Bone marrow (tissue), 2 donors: ENCODE measurements at regions not wholly inside any gene's neighbourhood (a gene's known extent, or its start where the extent isn't known, plus 50 kb on each side); places are given as distances from the start of the nearest gene placed in this dataset.
"Not testable (repeated sequence)": the region's sequence is repeated elsewhere in the genome, so short reads cannot be mapped to it uniquely, and the experiment has no call there.

Source experiments
- DNase-seq, 2 donors: peaks; one replicate each; lab custom pipeline; 2025; lab: John Stamatoyannopoulos, UW

DNA sequence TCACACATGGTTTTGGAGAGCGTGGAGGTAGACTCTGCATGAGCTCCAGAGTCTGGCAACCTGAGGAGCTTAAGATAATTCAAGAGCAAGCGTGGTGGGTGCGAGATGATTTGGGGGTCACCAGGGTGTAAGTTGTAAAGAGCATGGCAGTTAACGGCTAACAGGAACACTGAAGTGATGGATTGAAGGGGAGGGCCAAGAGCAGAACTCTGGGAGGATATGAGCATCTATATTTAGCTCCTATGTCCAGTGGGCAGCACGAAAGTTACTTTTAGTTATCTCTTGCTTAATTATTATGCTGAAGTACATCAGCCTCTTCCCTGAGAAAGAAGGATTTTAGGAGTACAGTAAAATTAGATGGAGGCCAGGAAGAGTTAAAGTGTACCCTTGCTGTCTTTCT lies 231.9 kb upstream of the HAND2 start:
- no peak for DNase-seq

DNA sequence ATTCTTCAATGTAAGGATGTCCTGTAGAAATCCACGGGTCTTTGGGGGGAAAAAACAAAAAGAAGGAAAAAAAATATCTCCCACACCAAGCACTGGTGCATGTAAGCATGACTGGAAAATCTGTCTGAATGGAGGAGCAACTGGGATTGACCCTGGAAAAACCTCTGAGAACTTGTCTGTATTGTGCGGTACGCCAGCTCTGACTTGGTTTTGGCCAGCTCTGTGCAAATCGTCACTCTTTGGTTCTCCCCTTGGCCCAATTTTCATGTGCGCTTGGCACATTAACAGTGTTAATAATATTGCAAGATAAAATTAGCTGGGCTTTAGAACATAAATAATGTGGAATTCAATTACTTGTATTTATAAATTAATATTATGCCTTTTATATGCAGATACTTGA lies 231.2 kb upstream of the HAND2 start:
- DNase-seq = no peak

DNA sequence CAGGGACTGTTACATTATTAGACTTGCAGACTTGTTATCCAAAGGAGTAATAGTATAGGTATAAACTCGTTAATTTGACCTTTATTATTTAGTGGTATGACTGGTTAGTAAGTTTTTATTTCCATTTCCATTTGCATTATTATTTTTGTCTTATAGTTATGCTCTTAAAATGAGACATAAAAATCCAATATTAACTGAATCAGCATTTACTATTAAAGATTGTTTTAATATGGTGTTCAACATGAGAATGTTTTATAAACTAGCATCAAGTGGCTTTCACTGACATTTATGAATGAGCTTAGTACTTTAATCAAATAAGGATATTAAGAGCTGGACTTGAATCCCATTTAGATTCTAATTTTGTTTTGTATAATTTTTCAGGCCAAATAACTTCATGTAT lies 228.1 kb upstream of the HAND2 start:
- no peak for DNase-seq

DNA sequence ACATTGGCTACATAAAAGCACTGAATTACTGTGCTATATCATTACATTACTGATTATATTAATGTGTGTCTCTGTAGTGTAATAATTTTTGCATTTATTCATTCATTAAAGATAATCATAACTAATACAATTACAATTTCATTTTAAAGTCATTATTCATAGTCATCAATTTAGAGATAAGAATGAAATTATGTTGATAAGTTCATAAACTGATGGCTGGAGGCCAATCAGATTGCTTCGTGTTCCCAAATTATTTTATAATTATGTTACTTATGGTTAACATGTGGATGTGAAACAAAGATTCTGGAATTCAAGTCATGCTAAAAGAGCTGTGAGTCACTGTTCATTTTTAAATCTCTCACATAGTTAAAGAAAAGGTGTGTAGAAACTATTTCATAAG lies 223.4 kb upstream of the HAND2 start:
- DNase-seq = no peak

DNA sequence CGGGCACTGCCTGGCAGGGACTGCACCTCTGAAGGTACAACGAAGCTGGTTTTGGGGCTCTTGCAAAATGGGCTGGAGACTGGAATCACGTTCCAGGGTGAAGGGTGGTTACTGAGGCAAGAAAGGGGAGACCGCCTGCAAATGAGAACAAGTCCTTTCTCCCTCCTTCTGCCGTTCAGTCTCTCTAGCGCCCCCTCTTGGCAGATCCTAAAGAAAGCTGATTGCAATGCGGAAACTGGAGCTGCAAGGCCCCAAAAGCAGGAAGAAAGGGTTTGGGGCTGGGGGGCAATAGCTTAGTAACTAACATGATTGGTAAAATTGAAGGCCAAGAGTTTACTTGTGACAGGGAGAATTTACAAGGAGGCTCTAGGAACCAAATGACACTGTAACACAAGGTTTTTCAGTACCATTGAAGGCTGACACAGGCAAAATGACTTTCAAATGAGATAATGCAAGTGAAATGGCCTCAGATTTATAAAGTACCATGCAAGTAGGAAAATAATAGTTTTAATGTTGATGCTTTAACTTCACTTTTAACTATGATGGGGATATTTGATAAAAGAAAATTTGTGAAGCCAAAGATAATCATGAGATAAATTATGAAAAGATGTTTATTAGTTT lies 222.7 kb upstream of the HAND2 start:
- no peak for DNase-seq

DNA sequence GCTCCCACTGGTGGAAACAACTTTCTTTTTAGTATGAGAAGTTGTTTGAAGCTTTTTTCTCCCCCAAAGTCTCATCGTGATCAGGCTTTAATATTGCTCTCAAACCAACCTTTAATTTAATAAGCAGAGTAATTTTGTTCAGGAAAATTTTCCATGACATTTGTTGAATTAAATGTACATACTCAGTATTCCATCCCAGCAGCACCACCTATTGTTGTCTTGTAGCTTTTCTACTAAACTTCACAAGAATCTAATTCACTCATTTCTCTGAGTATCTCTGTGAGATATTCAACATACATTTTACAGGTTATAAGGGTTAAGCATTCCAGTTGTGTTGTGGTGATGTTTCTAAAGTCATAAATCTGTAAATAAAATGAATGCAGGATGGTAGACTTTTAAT lies 218.3 kb upstream of the HAND2 start:
- no peak for DNase-seq

DNA sequence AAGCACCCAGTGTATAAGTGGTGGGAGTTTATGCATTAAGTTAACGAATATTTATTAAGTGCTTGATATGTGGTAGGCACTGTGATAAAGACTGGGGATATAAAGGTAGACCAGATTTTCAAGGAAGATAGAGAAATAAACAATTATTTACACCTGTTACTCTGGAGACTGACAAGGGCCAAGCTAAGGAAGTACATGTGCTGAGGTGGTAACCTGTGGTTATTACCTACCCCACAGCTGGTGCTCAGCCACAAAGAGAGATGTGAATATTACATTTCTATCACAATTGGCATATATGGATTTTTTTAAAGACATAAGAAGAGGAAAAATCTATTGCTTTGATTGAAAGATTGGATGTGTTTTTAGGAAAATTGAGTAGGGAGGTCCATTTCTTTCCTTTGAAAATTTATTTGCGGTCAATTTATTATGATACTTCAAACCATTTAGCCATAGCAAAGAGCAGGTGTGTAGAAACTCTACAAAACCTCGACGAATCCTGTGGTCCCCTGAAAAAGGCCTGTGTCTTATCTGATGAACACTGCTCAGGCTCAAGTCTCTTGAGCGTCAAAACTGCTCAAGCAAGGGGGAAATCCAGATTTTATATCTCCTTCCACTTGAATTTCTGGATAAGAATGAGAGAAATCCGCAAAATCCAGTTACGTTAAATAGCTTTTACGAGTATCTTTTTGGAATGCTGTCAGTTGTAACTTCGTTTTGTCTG lies 217.7 kb upstream of the HAND2 start:
- DNase-seq = no peak

DNA sequence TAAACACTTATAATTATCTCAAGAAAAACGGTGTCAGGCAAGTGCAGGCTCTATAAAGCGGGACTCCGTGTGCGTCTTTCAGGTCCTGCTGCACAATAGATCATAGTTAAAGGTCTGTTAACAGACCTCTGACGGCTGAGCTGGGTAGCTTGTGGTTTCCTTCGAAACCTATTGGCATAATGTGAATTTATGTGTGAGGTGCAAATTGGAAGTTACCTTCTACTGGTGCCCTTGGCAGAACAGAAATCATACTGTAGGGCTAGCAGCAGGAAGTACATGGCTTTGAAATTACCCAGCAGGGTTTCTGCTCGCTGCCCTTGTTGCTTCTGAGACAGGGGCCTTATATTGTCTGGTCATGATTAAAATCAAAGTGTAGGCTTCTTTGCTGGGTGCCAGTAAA lies 216.4 kb upstream of the HAND2 start:
- no peak for DNase-seq

DNA sequence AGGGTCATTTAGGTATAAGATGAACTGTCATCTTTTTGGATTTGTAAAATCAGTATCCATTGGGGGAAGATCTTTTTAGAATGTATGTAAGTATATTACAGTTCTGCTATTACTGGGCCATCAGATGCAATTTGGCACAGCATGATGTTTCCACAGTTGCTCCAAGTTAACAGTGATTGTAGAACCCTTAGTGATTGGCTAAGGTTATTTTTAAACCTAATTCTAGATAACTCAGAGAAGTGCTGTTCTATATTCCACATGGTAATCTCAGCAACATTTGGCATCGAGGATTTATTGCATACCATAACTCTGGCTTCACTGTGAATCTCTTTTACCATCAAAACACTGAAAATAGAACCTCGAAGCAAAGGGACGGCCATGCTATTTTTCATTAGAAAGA lies 215.7 kb upstream of the HAND2 start:
- DNase-seq = no peak

DNA sequence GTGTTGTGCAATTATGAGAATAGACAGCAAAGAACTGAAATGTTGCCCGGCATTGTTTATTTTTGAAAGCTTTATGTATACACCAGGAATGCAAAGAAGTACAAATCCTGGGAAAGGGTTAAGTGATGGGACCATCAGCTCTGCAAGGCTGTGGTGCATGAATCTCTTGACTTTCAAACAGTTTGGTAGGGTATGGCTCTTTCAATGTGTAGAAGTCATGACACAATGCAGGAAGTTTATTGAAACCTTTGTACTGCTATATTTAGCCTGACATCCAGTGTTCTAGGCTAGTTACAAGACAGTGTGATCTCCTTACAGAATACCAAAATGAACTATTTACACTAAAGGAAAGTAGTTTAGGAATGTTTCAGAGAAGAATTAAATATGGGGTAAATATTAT lies 206.8 kb upstream of the HAND2 start:
- DNase-seq = no peak

DNA sequence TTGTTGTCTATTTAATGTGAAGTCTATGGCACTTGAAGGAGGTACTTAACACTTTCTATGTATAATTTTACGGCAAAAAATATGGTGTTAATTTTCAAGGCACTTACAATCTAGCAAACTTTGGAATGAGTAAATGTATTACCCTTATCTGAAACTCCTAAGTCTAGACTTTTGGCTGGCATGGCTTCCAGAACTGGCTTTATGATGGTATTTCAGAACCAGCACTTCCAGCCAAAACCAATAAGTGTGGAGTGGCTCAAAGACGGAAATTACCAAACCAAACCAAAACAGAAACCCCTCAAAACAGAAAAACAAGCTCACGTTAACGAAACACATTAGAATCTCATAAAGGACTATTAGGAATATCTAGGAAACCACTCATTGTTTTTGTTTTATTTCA lies 205.6 kb upstream of the HAND2 start:
- DNase-seq = no peak

DNA sequence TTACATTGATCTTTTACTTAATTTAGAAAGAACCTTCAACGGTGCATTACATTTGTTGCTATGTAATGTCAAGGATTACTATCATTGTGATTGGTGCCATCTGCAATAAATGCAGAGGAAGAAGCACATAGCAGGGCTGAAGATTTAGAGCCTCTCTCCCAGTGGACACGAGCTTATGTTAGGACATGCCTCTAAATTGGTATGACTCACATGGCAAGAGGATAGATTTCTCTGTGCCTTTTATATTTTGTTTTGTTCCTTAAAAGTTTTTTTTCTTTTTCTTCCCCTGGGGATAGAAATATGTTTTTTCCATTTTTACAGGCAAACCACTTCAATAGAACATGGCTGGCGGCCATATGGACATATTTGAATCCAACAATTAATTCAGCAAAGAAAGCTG lies 205.0 kb upstream of the HAND2 start:
- no peak for DNase-seq

DNA sequence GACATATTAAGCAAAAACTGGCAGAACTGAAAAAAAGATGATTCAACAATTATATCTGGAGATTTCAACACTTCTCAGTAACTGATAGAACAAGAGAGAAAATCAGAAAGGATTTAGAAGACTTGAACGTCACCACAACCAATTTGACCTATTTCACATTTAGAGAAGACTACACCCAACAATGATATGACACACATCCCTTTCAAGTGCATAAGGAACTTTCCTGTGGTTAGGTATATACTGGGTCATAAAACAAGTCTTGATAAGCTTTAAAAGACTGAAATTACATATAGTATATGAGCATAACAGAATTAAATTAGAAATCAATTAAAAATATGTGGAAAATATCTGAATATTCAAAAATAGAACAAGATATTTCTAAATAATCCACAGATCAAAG lies 201.2 kb upstream of the HAND2 start:
- no peak for DNase-seq

DNA sequence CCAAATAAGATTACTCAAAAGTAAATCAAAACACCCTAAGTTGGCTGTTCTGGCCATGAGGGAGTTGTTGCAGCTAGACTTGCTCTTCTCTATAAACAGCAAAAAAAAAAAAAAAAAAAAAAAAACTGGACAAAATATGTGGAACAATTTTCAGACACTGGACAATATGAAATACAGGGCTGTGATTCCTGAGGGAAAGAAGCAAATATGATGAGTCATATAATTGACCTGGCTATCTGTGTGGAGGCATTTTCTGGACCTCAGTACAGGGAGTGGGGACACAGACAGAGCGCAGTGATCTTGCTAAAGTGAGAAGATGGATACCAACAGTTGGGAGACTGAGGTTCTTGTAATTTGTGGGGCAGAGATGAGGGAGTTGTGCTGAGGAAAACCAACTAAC lies 192.0 kb upstream of the HAND2 start:
- no peak for DNase-seq

DNA sequence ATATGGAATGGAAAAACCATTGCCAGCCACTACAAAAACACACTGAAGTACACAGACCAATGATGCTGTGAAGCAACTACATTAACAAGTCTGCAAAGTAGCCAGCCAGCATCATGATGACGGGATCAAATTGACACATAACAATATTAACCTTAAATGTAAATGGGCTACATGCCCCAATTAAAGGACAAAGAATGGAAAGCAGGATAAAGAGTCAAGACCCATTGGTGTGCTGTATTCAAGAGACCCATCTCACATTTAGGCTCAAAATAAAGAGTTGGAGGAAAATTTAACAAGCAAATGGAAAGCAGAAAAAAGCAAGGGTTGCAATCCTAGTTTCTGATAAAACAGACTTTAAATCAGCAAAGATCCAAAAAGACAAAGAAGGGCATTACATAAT lies 188.5 kb upstream of the HAND2 start:
- not testable (repeated sequence) for DNase-seq

DNA sequence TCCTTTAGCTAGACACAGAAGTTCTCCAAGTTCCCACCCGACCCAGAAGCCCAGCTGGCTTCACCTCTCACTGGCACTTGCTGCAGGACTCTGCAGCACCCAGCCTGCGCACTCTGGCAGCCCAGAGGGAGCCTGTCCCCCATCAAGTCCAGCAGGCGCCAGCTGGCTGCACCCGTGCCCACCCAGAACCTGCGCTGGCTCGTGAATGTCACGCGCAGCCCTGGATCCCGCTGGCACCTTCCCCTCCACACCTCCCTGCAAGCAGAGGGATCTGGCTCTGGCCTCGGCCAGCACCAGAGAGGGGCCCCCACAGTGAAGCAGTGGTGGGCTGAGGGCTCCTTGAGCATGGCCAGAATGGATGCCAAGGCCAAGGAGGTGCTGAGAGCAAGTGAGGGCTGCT lies 187.6 kb upstream of the HAND2 start:
- no peak for DNase-seq

DNA sequence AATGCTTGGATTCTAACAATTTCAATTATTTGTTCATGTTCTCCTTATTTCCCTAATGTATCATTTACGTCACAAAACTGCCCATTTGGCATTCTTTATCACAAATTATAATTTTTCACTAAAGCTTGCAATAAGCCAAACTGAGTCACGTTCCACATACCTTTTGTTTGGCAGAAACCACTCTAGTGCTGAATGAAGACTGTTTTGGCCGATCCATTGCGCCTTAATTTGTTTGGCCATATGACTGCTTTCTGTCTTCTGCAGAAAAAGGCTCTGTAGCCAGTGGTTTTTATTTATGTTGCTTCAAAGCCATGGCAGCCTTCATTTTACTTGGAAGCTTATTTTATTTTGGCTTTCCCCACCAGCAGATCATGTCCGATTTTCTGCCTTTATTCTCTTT lies 184.4 kb upstream of the HAND2 start:
- no peak for DNase-seq

DNA sequence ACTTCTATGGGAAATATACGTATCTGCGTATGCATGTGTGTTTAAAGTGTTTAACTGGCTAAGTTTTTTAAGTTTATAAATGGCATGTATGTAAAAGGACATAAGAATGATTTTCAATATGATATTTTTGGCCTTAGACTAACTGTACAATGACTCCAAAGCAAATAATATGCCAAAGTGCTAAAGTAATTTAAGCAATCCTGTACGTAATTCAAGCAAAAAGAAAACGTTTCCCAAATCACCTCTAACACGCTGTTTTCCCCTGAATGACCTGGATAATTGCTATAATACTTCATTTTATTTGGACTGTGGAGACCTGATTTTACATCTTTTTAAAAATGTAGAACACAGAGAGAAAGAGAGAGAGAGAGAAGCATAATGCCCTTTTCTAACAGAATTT lies 183.0 kb upstream of the HAND2 start:
- no peak for DNase-seq

DNA sequence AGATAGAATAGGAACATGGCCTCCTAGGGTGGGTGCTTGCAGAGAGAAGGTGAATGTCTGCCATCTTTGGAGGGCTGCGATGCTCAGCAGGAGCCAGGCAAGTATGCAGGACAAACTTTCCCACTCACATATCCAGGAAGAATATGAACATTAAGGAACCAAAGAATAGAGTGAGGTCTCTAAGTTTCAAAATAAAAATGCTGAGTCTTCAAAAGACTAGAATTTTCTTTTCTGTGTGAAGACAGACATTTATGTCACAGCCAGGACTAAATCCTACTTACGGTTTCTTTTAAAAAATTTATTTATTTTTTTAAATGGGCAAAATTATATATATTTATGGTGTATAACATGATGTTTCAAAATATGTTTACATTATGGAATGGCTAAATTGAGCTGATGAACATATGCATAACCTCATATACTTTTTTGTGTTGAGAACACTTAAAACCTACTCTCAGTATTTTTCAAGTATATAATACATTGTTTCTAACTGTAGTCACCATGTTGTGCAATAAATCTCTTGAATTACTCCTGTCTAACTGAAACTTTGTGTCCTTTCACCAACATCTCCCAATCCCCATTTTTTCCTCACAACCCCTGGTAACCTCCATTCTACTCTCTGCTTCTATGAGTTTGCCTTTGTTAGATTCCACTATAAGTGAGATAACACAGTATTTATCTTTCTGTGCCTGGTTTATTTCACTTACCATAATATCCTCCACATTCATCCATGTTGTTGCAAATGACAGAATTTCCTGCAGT lies 177.8 kb upstream of the HAND2 start:
- no peak for DNase-seq

DNA sequence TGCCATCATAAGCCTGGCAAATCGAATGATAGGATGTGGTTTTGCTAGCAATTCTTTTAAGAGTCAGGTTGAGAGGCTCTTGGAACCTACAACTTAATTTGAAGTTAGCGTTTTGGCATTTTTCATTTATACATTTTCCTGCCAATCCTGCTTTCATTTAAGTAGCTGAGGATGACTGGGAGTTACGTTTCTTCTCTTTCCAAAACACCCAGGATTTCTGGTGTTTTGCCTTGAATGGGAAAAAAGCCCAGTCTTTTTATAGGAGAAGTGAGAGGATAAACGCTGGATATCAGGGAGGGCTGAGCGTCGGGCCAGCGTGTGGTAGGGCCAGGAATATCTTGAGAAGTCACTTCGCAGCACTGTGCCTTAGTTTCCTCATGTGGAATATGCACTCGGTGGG lies 174.2 kb upstream of the HAND2 start:
- no peak for DNase-seq

DNA sequence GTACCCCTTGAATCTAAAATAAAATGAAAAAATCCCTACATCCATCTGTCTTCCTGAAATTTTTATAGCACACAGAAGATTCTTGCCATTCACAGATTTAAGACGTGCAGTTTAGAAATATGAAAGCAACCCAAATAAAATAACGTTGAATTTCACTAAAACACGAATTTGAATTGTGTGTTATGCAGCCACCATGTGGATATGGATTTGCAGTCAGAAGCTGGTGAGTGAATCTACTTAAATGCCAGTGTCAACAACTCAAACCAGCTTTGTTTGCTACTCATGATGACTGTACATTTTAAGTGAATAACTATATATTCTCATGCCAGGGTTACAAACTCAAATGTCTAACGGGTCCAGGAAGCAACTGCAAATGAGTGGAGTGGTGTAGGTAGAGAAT lies 173.0 kb upstream of the HAND2 start:
- DNase-seq = no peak

DNA sequence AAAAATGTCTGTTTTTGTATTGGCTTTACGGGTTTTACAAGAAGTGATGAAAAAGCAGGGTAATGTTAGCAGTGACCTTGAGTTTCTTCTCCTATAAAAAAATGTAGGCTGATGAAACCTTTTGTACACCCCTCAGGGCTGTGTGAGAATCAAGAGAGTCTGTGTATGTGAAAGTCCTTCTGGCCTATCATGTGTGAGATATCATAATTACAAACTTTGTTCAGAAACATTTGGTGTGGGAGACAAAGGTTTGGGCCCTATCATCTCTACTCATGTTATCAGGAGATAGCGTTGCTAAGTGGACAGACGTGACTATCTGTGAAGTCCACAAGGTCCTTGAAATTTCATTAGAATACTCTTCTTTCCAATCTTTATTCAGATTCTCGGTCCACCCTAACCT lies 170.6 kb upstream of the HAND2 start:
- DNase-seq = no peak

DNA sequence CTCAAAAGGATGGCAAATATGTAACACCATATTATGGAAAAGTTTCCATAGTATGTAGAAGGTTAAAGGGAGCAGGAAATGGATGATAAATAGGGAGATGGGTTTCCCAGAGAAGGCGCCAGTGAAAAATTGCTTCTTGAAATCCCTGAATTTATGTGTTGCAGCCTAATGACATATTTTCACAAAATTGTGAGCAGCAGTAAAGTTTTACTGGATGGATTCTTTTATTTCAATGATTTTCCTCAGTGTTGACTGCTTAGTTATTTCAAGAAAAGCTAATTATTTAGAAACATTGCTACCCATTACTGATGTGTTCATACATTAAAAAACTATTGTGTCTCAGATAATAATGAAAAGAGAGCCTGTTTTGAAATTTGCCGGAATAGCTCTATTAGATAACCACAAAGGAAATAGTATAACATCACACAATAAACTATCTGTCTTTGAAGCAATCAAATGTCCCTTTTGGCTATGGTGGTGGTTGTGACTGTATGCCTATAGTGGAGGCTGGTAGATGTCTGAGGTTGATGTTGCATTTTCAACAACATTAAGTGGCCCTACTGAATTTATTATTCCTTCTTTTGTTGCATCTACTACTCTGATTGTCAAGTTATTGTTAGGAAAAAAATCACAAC lies 169.9 kb upstream of the HAND2 start:
- DNase-seq = no peak
